MCF 10A (cell line): ENCODE measurements at regions not wholly inside any gene's neighbourhood (a gene's known extent, or its start where the extent isn't known, plus 50 kb on each side); places are given as distances from the start of the nearest gene placed in this dataset.

Source experiments
- BruUV-seq: library from RNA; stranded (reverse); fragments of 400-500 nt; replicated peaks from 2 replicates; lab custom pipeline; 2021; lab: Mats Ljungman, UMichigan
- CTCF ChIA-PET: fragments of 300-600 bp; sonication (Branson Sonifier 250); formaldehyde crosslinking; extraction: SDS; loops from one replicate; lab custom pipeline; 2021; ENCODE audit warnings: antibody characterized with exemption, inconsistent platforms; lab: Yijun Ruan, JAX
- POLR2A ChIA-PET: fragments of 300-600, 350-650 bp; sonication (Branson Sonifier 250); formaldehyde crosslinking; extraction: SDS; loops from one replicate; lab custom pipeline; 2020; ENCODE audit warnings: antibody characterized with exemption, inconsistent platforms; lab: Yijun Ruan, JAX
- DNase-seq: peaks from one replicate; pipeline ENCODE4 v3.0.0-alpha.2; 2018; ENCODE audit not compliant: unreplicated experiment
- H3K27ac Mint-ChIP-seq: one replicate; pipeline ENCODE4 v1.8.0; 2022; ENCODE audit warnings: mild to moderate bottlenecking, low read depth, mixed read lengths; ENCODE audit not compliant: unreplicated experiment
- H3K27me3 Mint-ChIP-seq: one replicate; pipeline ENCODE4 v1.8.0; 2022; ENCODE audit warnings: mixed read lengths; ENCODE audit not compliant: insufficient read depth, unreplicated experiment
- H3K36me3 Mint-ChIP-seq: one replicate; pipeline ENCODE4 v1.8.0; 2022; ENCODE audit warnings: mild to moderate bottlenecking, moderate library complexity, mixed read lengths; ENCODE audit not compliant: insufficient read depth, unreplicated experiment
- H3K4me1 Mint-ChIP-seq: one replicate; pipeline ENCODE4 v1.8.0; 2022; ENCODE audit warnings: mixed read lengths; ENCODE audit not compliant: insufficient read depth, unreplicated experiment
- H3K4me3 Mint-ChIP-seq: one replicate; pipeline ENCODE4 v1.8.0; 2022; ENCODE audit warnings: mild to moderate bottlenecking, moderate library complexity, mixed read lengths; ENCODE audit not compliant: unreplicated experiment
- H3K9me3 Mint-ChIP-seq: one replicate; pipeline ENCODE4 v1.8.0; 2022; ENCODE audit warnings: mixed read lengths; ENCODE audit not compliant: unreplicated experiment
- CTCF ChIP-seq: fragments of 200-600 bp; IDR thresholded peaks from one replicate; pipeline ENCODE4 v1.8.0; 2022; ENCODE audit warnings: antibody characterized with exemption, mild to moderate bottlenecking; ENCODE audit not compliant: unreplicated experiment
- intact Hi-C: fragments of 100-400 bp; cut with micrococcal nuclease; formaldehyde crosslinking; loops from 2 replicates; pipeline ENCODE4 v1.14.1; 2022

- ChIA-PET CTCF (interaction anchor here (0.6 to 10.8 kb wide), 4 partner anchors 10 to 768 kb away, joined by 3 to 109 read pairs (median 6); no protein-coding TSS in a partner anchor), POLR2A (interaction anchor here (0.7 to 2.7 kb wide), 7 partner anchors 10 to 120 kb away, joined by 4 to 16 read pairs (median 4); no protein-coding TSS in a partner anchor)
- intact Hi-C loops, result no loop called here
These were observed 55.1 kb upstream of the RASA2 start for GRCh38 chr3:141431411-141432378.

GRCh38 chr3:141432904-141433303, 53.9 kb upstream of the RASA2 start:
- Mint-ChIP-seq H3K36me3 (peaks cover 83% of the 10 kb centered on the region), H3K4me1 (peaks cover 6% of the 10 kb centered on the region), H3K9me3 (no peaks in the 10 kb centered on the region), H3K27ac (no peak overlapping the region), H3K4me3 (no peak overlapping the region), H3K27me3 (no peaks in the 10 kb centered on the region)
- CTCF ChIA-PET, result interaction anchor here (0.7 to 10.8 kb wide), 4 partner anchors 9 to 56 kb away, joined by 3 to 109 read pairs (median 6); no protein-coding TSS in a partner anchor
- DNase-seq, result no peak
- POLR2A ChIA-PET, result interaction anchor here (0.6 to 2.7 kb wide), 8 partner anchors 9 to 121 kb away, joined by 3 to 16 read pairs (median 4); no protein-coding TSS in a partner anchor
- no peak for TF ChIP-seq CTCF
- no TSS peak for BruUV-seq
- intact Hi-C loops, result no loop called here

More at GRCh38 chr3:141431411-141432378, 55.1 kb upstream of the RASA2 start:
- Mint-ChIP-seq H3K4me3 (no peak overlapping the region), H3K4me1 (peaks cover 2% of the 10 kb centered on the region), H3K9me3 (no peaks in the 10 kb centered on the region), H3K27me3 (no peaks in the 10 kb centered on the region), H3K27ac (no peak overlapping the region), H3K36me3 (peaks cover 81% of the 10 kb centered on the region)
- DNase-seq, result no peak
- TF ChIP-seq CTCF, result no peak
- no TSS peak for BruUV-seq

- Mint-ChIP-seq H3K27me3 (no peaks in the 10 kb centered on the region), H3K4me1 (peaks cover 6% of the 10 kb centered on the region), H3K27ac (no peak overlapping the region), H3K4me3 (no peak overlapping the region), H3K9me3 (no peaks in the 10 kb centered on the region), H3K36me3 (peaks cover 83% of the 10 kb centered on the region)
- POLR2A ChIA-PET, result no interaction called here
- DNase-seq, result no peak
- no TSS peak for BruUV-seq
- CTCF ChIA-PET, result interaction anchor here (1.0 to 1.4 kb wide), 2 partner anchors 18 to 74 kb away, joined by 4 to 7 read pairs; no protein-coding TSS in a partner anchor
- intact Hi-C loops, result no loop called here
- no peak for TF ChIP-seq CTCF
These were observed 52.6 kb upstream of the RASA2 start for GRCh38 chr3:141434255-141434654.

- Mint-ChIP-seq H3K27ac (no peak overlapping the region), H3K4me3 (no peak overlapping the region), H3K9me3 (no peaks in the 10 kb centered on the region), H3K27me3 (no peaks in the 10 kb centered on the region), H3K4me1 (peaks cover 11% of the 10 kb centered on the region), H3K36me3 (peaks cover 76% of the 10 kb centered on the region)
- BruUV-seq, result no TSS peak
- intact Hi-C loops, result no loop called here
- TF ChIP-seq CTCF, result no peak
- DNase-seq, result no peak
- POLR2A ChIA-PET, result interaction anchor here (0.5 to 1.7 kb wide), 3 partner anchors 10 to 67 kb away, joined by 3 to 8 read pairs (median 4); partner anchors contain the start of gene ZBTB38
- CTCF ChIA-PET, result interaction anchor here (0.6 to 2.0 kb wide), 6 partner anchors 24 to 424 kb away, joined by 3 to 11 read pairs (median 6); no protein-coding TSS in a partner anchor
These were observed 50.6 kb upstream of the RASA2 start for GRCh38 chr3:141436180-141436579.
